GM23338 (cell line): ENCODE measurements at regions not wholly inside any gene's neighbourhood (a gene's known extent, or its start where the extent isn't known, plus 50 kb on each side); places are given as distances from the start of the nearest gene placed in this dataset.

Experiments used
- ATAC-seq: fragments of 200-7000 bp; cut with Tn5 transposase; 3 replicates; pipeline ENCODE4 v1.9.1; 2020
- DNase-seq: peaks from one replicate; pipeline ENCODE4 v3.0.0-alpha.2; 2015; ENCODE audit warnings: low spot score
- H2AFZ ChIP-seq: fragments of 200-600 bp; sonication (generic); 2 replicates; pipeline ENCODE4 v1.8.0; 2016; ENCODE audit warnings: antibody characterized with exemption, mild to moderate bottlenecking, moderate library complexity
- H3F3A ChIP-seq: fragments of 200-600 bp; sonication (generic); replicated peaks from 2 replicates; pipeline ENCODE4 v1.8.0; 2017; ENCODE audit warnings: antibody characterized with exemption, mixed run types, low read depth
- H3K27ac ChIP-seq: fragments of 200-600 bp; sonication (generic); 2 replicates; pipeline ENCODE4 v1.6.1; 2016; ENCODE audit warnings: low read depth
- H3K27me3 ChIP-seq: fragments of 200-600 bp; sonication (generic); 2 replicates; pipeline ENCODE4 v1.8.0; 2016; ENCODE audit warnings: mild to moderate bottlenecking, mixed run types, moderate library complexity; ENCODE audit not compliant: insufficient read depth
- H3K36me3 ChIP-seq: fragments of 200-600 bp; sonication (generic); 2 replicates; pipeline ENCODE4 v1.8.0; 2016; ENCODE audit warnings: mild to moderate bottlenecking; ENCODE audit not compliant: insufficient read depth
- H3K4me1 ChIP-seq: fragments of 200-600 bp; sonication (generic); 2 replicates; pipeline ENCODE4 v1.8.0; 2016; ENCODE audit warnings: mild to moderate bottlenecking, moderate library complexity; ENCODE audit not compliant: insufficient read depth
- H3K4me2 ChIP-seq: fragments of 200-600 bp; sonication (generic); 2 replicates; pipeline ENCODE4 v1.7.1; 2017; ENCODE audit warnings: mixed run types
- H3K4me3 ChIP-seq: fragments of 200-600 bp; sonication (generic); 2 replicates; pipeline ENCODE4 v1.6.1; 2016; ENCODE audit warnings: mixed run types
- H3K79me2 ChIP-seq: fragments of 200-600 bp; sonication (generic); replicated peaks from 2 replicates; pipeline ENCODE4 v1.8.0; 2017; ENCODE audit warnings: mild to moderate bottlenecking; ENCODE audit not compliant: insufficient read depth
- H3K9me2 ChIP-seq: fragments of 200-600 bp; sonication (generic); 2 replicates; pipeline ENCODE4 v1.8.0; 2017; ENCODE audit not compliant: insufficient read depth
- H4K20me1 ChIP-seq: fragments of 200-600 bp; sonication (generic); replicated peaks from 2 replicates; pipeline ENCODE4 v1.8.0; 2017; ENCODE audit warnings: mild to moderate bottlenecking; ENCODE audit not compliant: insufficient read depth
- H3K27ac Mint-ChIP-seq: 2 replicates; pipeline ENCODE4 v1.8.0; 2020; ENCODE audit warnings: inconsistent platforms, mild to moderate bottlenecking, moderate library complexity, mixed read lengths
- H3K27me3 Mint-ChIP-seq: 3 replicates; pipeline ENCODE4 v1.8.0; 2022; ENCODE audit warnings: low read depth, mild to moderate bottlenecking, moderate library complexity, mixed read lengths, inconsistent platforms; ENCODE audit not compliant: insufficient read depth, poor library complexity
- H3K36me3 Mint-ChIP-seq: 3 replicates; pipeline ENCODE4 v1.8.0; 2021; ENCODE audit warnings: low read depth, mild to moderate bottlenecking, inconsistent platforms, moderate library complexity, mixed read lengths
- H3K4me1 Mint-ChIP-seq: 3 replicates; pipeline ENCODE4 v1.8.0; 2020; ENCODE audit warnings: mild to moderate bottlenecking, inconsistent platforms, mixed read lengths
- H3K4me3 Mint-ChIP-seq: 3 replicates; pipeline ENCODE4 v1.8.0; 2021; ENCODE audit warnings: moderate library complexity, mild to moderate bottlenecking, inconsistent platforms, mixed read lengths
- H3K9me3 Mint-ChIP-seq: 3 replicates; pipeline ENCODE4 v1.8.0; 2020; ENCODE audit warnings: moderate library complexity, mild to moderate bottlenecking, inconsistent platforms, mixed read lengths
- CREB1 ChIP-seq: fragments of 250-450 bp; sonication (Bioruptor Pico); IDR thresholded peaks from 2 replicates; pipeline ENCODE4 v1.5.0; 2020; ENCODE audit warnings: low read depth, mild to moderate bottlenecking, moderate library complexity
- EZH2 ChIP-seq: fragments of 200-600 bp; sonication (generic); IDR thresholded peaks from one replicate; pipeline ENCODE4 v1.8.0; 2017; ENCODE audit warnings: antibody characterized with exemption, mild to moderate bottlenecking, low read depth; ENCODE audit not compliant: unreplicated experiment
- EZH2phosphoT487 ChIP-seq: fragments of 200-600 bp; sonication (generic); IDR thresholded peaks from one replicate; pipeline ENCODE4 v1.8.1; 2018; ENCODE audit warnings: antibody characterized with exemption; ENCODE audit not compliant: unreplicated experiment
- JUNB ChIP-seq: IDR thresholded peaks from one replicate; pipeline ENCODE4 v1.6.1; 2016; ENCODE audit warnings: antibody characterized with exemption; ENCODE audit not compliant: unreplicated experiment
- NANOG ChIP-seq: IDR thresholded peaks from 2 replicates; pipeline ENCODE4 v1.6.1; 2016; ENCODE audit warnings: antibody characterized with exemption, borderline replicate concordance
- POLR2AphosphoS5 ChIP-seq: IDR thresholded peaks from 2 replicates; pipeline ENCODE4 v1.6.1; 2016; ENCODE audit warnings: antibody characterized with exemption, low read depth
- STAT1 ChIP-seq: IDR thresholded peaks from one replicate; pipeline ENCODE4 v1.6.1; 2016; ENCODE audit warnings: antibody characterized with exemption; ENCODE audit not compliant: unreplicated experiment
- ZNF114 ChIP-seq: fragments of 250-450 bp; sonication (Bioruptor Pico); IDR thresholded peaks from 2 replicates; pipeline ENCODE4 v1.5.0; 2020; ENCODE audit warnings: mild to moderate bottlenecking, moderate library complexity
- ZNF331 ChIP-seq: fragments of 250-450 bp; sonication (Bioruptor Pico); IDR thresholded peaks from 2 replicates; pipeline ENCODE4 v1.5.0; 2020; ENCODE audit warnings: low read depth, mild to moderate bottlenecking, moderate library complexity
- TF ChIP-seq, protein P1 (sequence below): IDR thresholded peaks from one replicate; pipeline ENCODE4 v1.6.1; 2018; ENCODE audit warnings: antibody characterized with exemption; ENCODE audit not compliant: unreplicated experiment
- TF ChIP-seq, protein P2 (sequence below): IDR thresholded peaks from 2 replicates; pipeline ENCODE4 v1.6.1; 2016; ENCODE audit warnings: antibody characterized with exemption
- TF ChIP-seq, protein P3 (sequence below): fragments of 250-450 bp; sonication (Bioruptor Pico); IDR thresholded peaks from 2 replicates; pipeline ENCODE4 v1.5.0; 2020; ENCODE audit warnings: mild to moderate bottlenecking, moderate library complexity
- TF ChIP-seq, protein P4 (sequence below), 2 experiments: fragments of 200-600 bp in 1 of 2; sonication (generic) in 1 of 2; conservative IDR thresholded peaks; 2 replicates each; pipeline versions ENCODE4 v1.5.1 to v1.6.1; 2016 to 2017; ENCODE audit warnings: antibody characterized with exemption in 2 of 2, low read depth in 2 of 2, mild to moderate bottlenecking in 2 of 2, moderate library complexity in 1 of 2

DNA sequence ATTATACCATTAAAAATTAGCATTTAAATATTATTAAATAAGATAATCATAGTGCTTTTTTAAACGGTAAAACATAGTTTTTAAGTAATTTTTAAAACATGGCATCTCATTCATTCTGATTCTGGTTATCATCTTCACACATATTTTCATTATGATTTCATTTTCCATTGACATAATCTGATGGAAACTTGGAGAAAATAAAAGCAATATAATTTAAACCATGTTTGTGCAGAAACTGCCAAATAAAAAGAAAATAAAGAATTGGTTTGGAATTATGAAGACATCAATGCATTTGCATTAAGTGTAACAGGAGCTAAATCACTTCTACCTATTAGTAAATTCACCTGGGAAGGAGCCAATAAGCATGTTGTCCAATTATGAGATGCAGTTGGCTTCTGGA, 490.1 kb upstream of the CD180 start:
- Histone ChIP-seq H3F3A (no peaks in the 10 kb centered on the region), H3K79me2 (no peaks in the 10 kb centered on the region), H3K36me3 (no peaks in the 10 kb centered on the region), H2AFZ (no peak overlapping the region), H3K4me2 (no peak overlapping the region), H4K20me1 (no peaks in the 10 kb centered on the region), H3K27me3 (no peaks in the 10 kb centered on the region), H3K27ac (no peak overlapping the region), H3K9me2 (0 out of 2 replicates have a peak, but pooled peaks cover 5% of the 10 kb centered on the region), H3K4me3 (no peak overlapping the region), H3K4me1 (no peaks in the 10 kb centered on the region)
- H3K36me3 Mint-ChIP-seq, result peaks cover 5% of the 10 kb centered on the region; the same call in 1 of the 3 replicates
- DNase-seq, result no peak
- H3K4me3 Mint-ChIP-seq, result no peak overlapping the region
- no peak for ATAC-seq
- no peaks in the 10 kb centered on the region for H3K4me1 Mint-ChIP-seq
- TF ChIP-seq, protein P1, sequence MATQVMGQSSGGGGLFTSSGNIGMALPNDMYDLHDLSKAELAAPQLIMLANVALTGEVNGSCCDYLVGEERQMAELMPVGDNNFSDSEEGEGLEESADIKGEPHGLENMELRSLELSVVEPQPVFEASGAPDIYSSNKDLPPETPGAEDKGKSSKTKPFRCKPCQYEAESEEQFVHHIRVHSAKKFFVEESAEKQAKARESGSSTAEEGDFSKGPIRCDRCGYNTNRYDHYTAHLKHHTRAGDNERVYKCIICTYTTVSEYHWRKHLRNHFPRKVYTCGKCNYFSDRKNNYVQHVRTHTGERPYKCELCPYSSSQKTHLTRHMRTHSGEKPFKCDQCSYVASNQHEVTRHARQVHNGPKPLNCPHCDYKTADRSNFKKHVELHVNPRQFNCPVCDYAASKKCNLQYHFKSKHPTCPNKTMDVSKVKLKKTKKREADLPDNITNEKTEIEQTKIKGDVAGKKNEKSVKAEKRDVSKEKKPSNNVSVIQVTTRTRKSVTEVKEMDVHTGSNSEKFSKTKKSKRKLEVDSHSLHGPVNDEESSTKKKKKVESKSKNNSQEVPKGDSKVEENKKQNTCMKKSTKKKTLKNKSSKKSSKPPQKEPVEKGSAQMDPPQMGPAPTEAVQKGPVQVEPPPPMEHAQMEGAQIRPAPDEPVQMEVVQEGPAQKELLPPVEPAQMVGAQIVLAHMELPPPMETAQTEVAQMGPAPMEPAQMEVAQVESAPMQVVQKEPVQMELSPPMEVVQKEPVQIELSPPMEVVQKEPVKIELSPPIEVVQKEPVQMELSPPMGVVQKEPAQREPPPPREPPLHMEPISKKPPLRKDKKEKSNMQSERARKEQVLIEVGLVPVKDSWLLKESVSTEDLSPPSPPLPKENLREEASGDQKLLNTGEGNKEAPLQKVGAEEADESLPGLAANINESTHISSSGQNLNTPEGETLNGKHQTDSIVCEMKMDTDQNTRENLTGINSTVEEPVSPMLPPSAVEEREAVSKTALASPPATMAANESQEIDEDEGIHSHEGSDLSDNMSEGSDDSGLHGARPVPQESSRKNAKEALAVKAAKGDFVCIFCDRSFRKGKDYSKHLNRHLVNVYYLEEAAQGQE, result no peak
- no peak for TF ChIP-seq CREB1
- no peak for TF ChIP-seq JUNB
- TF ChIP-seq ZNF114 (CRISPR knock-in tag), result no peak
- TF ChIP-seq, protein P2, sequence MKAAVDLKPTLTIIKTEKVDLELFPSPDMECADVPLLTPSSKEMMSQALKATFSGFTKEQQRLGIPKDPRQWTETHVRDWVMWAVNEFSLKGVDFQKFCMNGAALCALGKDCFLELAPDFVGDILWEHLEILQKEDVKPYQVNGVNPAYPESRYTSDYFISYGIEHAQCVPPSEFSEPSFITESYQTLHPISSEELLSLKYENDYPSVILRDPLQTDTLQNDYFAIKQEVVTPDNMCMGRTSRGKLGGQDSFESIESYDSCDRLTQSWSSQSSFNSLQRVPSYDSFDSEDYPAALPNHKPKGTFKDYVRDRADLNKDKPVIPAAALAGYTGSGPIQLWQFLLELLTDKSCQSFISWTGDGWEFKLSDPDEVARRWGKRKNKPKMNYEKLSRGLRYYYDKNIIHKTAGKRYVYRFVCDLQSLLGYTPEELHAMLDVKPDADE, result no peak
- TF ChIP-seq EZH2phosphoT487, result no peak
- TF ChIP-seq EZH2, result no peak
- TF ChIP-seq, protein P3, sequence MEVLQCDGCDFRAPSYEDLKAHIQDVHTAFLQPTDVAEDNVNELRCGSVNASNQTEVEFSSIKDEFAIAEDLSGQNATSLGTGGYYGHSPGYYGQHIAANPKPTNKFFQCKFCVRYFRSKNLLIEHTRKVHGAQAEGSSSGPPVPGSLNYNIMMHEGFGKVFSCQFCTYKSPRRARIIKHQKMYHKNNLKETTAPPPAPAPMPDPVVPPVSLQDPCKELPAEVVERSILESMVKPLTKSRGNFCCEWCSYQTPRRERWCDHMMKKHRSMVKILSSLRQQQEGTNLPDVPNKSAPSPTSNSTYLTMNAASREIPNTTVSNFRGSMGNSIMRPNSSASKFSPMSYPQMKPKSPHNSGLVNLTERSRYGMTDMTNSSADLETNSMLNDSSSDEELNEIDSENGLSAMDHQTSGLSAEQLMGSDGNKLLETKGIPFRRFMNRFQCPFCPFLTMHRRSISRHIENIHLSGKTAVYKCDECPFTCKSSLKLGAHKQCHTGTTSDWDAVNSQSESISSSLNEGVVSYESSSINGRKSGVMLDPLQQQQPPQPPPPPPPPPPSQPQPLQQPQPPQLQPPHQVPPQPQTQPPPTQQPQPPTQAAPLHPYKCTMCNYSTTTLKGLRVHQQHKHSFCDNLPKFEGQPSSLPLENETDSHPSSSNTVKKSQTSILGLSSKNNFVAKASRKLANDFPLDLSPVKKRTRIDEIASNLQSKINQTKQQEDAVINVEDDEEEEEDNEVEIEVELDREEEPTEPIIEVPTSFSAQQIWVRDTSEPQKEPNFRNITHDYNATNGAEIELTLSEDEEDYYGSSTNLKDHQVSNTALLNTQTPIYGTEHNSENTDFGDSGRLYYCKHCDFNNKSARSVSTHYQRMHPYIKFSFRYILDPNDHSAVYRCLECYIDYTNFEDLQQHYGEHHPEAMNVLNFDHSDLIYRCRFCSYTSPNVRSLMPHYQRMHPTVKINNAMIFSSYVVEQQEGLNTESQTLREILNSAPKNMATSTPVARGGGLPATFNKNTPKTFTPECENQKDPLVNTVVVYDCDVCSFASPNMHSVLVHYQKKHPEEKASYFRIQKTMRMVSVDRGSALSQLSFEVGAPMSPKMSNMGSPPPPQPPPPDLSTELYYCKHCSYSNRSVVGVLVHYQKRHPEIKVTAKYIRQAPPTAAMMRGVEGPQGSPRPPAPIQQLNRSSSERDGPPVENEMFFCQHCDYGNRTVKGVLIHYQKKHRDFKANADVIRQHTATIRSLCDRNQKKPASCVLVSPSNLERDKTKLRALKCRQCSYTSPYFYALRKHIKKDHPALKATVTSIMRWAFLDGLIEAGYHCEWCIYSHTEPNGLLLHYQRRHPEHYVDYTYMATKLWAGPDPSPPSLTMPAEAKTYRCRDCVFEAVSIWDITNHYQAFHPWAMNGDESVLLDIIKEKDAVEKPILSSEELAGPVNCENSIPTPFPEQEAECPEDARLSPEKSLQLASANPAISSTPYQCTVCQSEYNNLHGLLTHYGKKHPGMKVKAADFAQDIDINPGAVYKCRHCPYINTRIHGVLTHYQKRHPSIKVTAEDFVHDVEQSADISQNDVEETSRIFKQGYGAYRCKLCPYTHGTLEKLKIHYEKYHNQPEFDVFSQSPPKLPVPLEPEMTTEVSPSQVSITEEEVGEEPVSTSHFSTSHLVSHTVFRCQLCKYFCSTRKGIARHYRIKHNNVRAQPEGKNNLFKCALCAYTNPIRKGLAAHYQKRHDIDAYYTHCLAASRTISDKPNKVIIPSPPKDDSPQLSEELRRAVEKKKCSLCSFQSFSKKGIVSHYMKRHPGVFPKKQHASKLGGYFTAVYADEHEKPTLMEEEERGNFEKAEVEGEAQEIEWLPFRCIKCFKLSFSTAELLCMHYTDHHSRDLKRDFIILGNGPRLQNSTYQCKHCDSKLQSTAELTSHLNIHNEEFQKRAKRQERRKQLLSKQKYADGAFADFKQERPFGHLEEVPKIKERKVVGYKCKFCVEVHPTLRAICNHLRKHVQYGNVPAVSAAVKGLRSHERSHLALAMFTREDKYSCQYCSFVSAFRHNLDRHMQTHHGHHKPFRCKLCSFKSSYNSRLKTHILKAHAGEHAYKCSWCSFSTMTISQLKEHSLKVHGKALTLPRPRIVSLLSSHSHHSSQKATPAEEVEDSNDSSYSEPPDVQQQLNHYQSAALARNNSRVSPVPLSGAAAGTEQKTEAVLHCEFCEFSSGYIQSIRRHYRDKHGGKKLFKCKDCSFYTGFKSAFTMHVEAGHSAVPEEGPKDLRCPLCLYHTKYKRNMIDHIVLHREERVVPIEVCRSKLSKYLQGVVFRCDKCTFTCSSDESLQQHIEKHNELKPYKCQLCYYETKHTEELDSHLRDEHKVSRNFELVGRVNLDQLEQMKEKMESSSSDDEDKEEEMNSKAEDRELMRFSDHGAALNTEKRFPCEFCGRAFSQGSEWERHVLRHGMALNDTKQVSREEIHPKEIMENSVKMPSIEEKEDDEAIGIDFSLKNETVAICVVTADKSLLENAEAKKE, result no peak
- TF ChIP-seq ZNF331 (CRISPR knock-in tag), result no peak
- TF ChIP-seq POLR2AphosphoS5, result no peak
- TF ChIP-seq, protein P4, sequence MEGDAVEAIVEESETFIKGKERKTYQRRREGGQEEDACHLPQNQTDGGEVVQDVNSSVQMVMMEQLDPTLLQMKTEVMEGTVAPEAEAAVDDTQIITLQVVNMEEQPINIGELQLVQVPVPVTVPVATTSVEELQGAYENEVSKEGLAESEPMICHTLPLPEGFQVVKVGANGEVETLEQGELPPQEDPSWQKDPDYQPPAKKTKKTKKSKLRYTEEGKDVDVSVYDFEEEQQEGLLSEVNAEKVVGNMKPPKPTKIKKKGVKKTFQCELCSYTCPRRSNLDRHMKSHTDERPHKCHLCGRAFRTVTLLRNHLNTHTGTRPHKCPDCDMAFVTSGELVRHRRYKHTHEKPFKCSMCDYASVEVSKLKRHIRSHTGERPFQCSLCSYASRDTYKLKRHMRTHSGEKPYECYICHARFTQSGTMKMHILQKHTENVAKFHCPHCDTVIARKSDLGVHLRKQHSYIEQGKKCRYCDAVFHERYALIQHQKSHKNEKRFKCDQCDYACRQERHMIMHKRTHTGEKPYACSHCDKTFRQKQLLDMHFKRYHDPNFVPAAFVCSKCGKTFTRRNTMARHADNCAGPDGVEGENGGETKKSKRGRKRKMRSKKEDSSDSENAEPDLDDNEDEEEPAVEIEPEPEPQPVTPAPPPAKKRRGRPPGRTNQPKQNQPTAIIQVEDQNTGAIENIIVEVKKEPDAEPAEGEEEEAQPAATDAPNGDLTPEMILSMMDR (conservative IDR thresholded peaks at IDR 0.05; ENCODE audit: low read depth in 2 of 2), result no peak
- TF ChIP-seq NANOG, result no peak
- no peak for TF ChIP-seq STAT1
- no peaks in the 10 kb centered on the region for H3K27me3 Mint-ChIP-seq
- no peak overlapping the region for H3K27ac Mint-ChIP-seq
- H3K9me3 Mint-ChIP-seq, result peaks cover 13% of the 10 kb centered on the region; the same call in 2 of the 3 replicates
